GM12891 (cell line): ENCODE measurements at regions not wholly inside any gene's neighbourhood (a gene's known extent, or its start where the extent isn't known, plus 50 kb on each side); places are given as distances from the start of the nearest gene placed in this dataset.

Source experiments
- POLR2A ChIP-seq: IDR thresholded peaks from 2 replicates; pipeline ENCODE4 v1.6.1; 2011; ENCODE audit warnings: low read depth, low read length, control low read depth
- POLR2AphosphoS5 ChIP-seq: IDR thresholded peaks from 2 replicates; pipeline ENCODE4 v1.6.1; 2011; ENCODE audit warnings: low read depth, low read length, control low read depth
- POU2F2 ChIP-seq: IDR thresholded peaks from 2 replicates; pipeline ENCODE4 v1.6.1; 2011; ENCODE audit warnings: low read depth, mild to moderate bottlenecking, control low read depth, low read length, moderate library complexity
- SPI1 ChIP-seq: IDR thresholded peaks from 2 replicates; pipeline ENCODE4 v1.6.1; 2011; ENCODE audit warnings: low read depth, low read length, control low read depth
- TAF1 ChIP-seq: IDR thresholded peaks from 2 replicates; pipeline ENCODE4 v1.6.1; 2011; ENCODE audit warnings: low read depth, low read length, control low read depth

GRCh38 chr2:16112251-16112971 is 172.1 kb downstream of the MYCN start:
- no peak for TF ChIP-seq POLR2AphosphoS5
- TF ChIP-seq TAF1: no peak
- TF ChIP-seq SPI1: no peak
- no peak for TF ChIP-seq POLR2A
- TF ChIP-seq POU2F2: no peak
